K562 (cell line): ENCODE measurements at regions not wholly inside any gene's neighbourhood (a gene's known extent, or its start where the extent isn't known, plus 50 kb on each side); places are given as distances from the start of the nearest gene placed in this dataset.

Experiments
- ATAC-seq: fragments of 200-7000 bp; cut with Tn5 transposase; 3 replicates; pipeline ENCODE4 v1.9.1; 2020; ENCODE audit warnings: moderate library complexity
- BruUV-seq: library from RNA; stranded (reverse); fragments of 400-500 nt; replicated peaks from 2 replicates; lab custom pipeline; 2021; lab: Mats Ljungman, UMichigan
- CTCF ChIA-PET: fragments of 300-600 bp; formaldehyde crosslinking; extraction: SDS; loops from one replicate; lab custom pipeline; 2021; ENCODE audit warnings: low intra/inter-chr PET ratio; lab: Yijun Ruan, JAX
- POLR2A ChIA-PET: fragments of 300-600, 350-650 bp; sonication (Branson Sonifier 250); formaldehyde crosslinking; extraction: SDS; loops from one replicate; lab custom pipeline; 2021; ENCODE audit warnings: antibody characterized with exemption, inconsistent platforms; lab: Yijun Ruan, JAX
- DNase-seq, 4 experiments: peaks; one replicate each; pipeline versions ENCODE4 v3.0.0 to v3.0.0-alpha.2; 2011 to 2018; ENCODE audit warnings: low spot score in 3 of 4, mixed read lengths in 3 of 4; ENCODE audit errors: extremely low read depth in 1 of 4
- FAIRE-seq: peaks from 2 replicates; lab custom pipeline; 2011; peaks lifted over from hg19 to GRCh38; lab: Jason Lieb, UNC
- H2AFZ ChIP-seq: 2 replicates; pipeline ENCODE4 v1.6.0; 2011; ENCODE audit warnings: low read depth, low read length, control low read depth, inconsistent platforms
- H3K27ac ChIP-seq: fragments of 200-600 bp; 3 replicates; pipeline ENCODE4 v1.8.0; 2011; ENCODE audit warnings: low read depth, mild to moderate bottlenecking, control low read depth, inconsistent platforms, low read length, moderate library complexity, mixed read lengths; ENCODE audit errors: extremely low read depth
- H3K27me3 ChIP-seq, 2 experiments: fragments of 300-600 bp in 1 of 2; 2 replicates in 1 of 2; 3 replicates in 1 of 2; pipeline versions ENCODE4 v1.6.0 to v1.8.0; 2011; ENCODE audit warnings: inconsistent platforms in 2 of 2, low read length in 2 of 2, mild to moderate bottlenecking in 1 of 2, mixed read lengths in 1 of 2, moderate library complexity in 1 of 2; ENCODE audit not compliant: control insufficient read depth in 2 of 2, insufficient read depth in 2 of 2
- H3K36me3 ChIP-seq: fragments of 300-600 bp; 3 replicates; pipeline ENCODE4 v1.8.0; 2011; ENCODE audit warnings: mild to moderate bottlenecking, low read length, inconsistent platforms; ENCODE audit not compliant: control insufficient read depth, insufficient read depth
- H3K4me1 ChIP-seq, 2 experiments: fragments of 200-600 bp in 1 of 2; replicated peaks in 1 of 2; 2 replicates in 1 of 2; 3 replicates in 1 of 2; pipeline versions ENCODE4 v1.5.1 to v1.8.0; 2011; ENCODE audit warnings: inconsistent platforms in 2 of 2, low read length in 2 of 2, mild to moderate bottlenecking in 1 of 2, mixed read lengths in 1 of 2, moderate library complexity in 1 of 2; ENCODE audit not compliant: control insufficient read depth in 2 of 2, insufficient read depth in 2 of 2
- H3K4me2 ChIP-seq: 2 replicates; pipeline ENCODE4 v1.6.1; 2011; ENCODE audit warnings: low read length, control low read depth, inconsistent platforms, mixed read lengths; ENCODE audit not compliant: insufficient read depth
- H3K4me3 ChIP-seq: fragments of 200-600 bp; sonication (generic), shearing (Covaris generic); 2 replicates; pipeline ENCODE4 v1.5.1; 2016; ENCODE audit warnings: control low read depth, inconsistent platforms
- H3K79me2 ChIP-seq: fragments of 200-600 bp; 3 replicates; pipeline ENCODE4 v1.8.0; 2011; ENCODE audit warnings: low read length, inconsistent platforms; ENCODE audit not compliant: control insufficient read depth, insufficient read depth
- H3K9ac ChIP-seq, 2 experiments: 2 replicates each; pipeline versions ENCODE4 v1.6.0 to v1.6.1; 2011; ENCODE audit warnings: low read depth in 2 of 2, low read length in 2 of 2, control low read depth in 1 of 2, inconsistent platforms in 1 of 2, mild to moderate bottlenecking in 1 of 2, mixed read lengths in 1 of 2; ENCODE audit not compliant: insufficient read depth in 1 of 2
- H3K9me1 ChIP-seq: one replicate; pipeline ENCODE4 v1.6.0; 2011; ENCODE audit warnings: inconsistent platforms, mild to moderate bottlenecking, low read length, moderate library complexity; ENCODE audit not compliant: control insufficient read depth, insufficient read depth
- H3K9me3 ChIP-seq: replicated peaks from 2 replicates; pipeline ENCODE4 v1.5.1; 2011; ENCODE audit warnings: low read depth, low read length, inconsistent platforms; ENCODE audit not compliant: control insufficient read depth, insufficient read depth
- H4K20me1 ChIP-seq: replicated peaks from 2 replicates; pipeline ENCODE4 v1.6.1; 2011; ENCODE audit warnings: low read length, inconsistent platforms, mixed read lengths; ENCODE audit not compliant: control insufficient read depth, insufficient read depth
- HDAC2 ChIP-seq: fragments of 450-650 bp; IDR thresholded peaks from 2 replicates; pipeline ENCODE4 v1.6.1; 2016; ENCODE audit warnings: mild to moderate bottlenecking
- MEF2A ChIP-seq: IDR thresholded peaks from 2 replicates; pipeline ENCODE4 v1.6.1; 2011; ENCODE audit warnings: low read depth, mild to moderate bottlenecking, low read length, moderate library complexity; ENCODE audit not compliant: control insufficient read depth
- WGBS: fragments of 100-300 bp; shearing (Covaris generic); methylation state at CpG from one replicate; pipeline ENCODE4 v1.1.6; 2016; ENCODE audit warnings: low coverage, mixed read lengths; ENCODE audit not compliant: insufficient coverage; ENCODE audit errors: missing lambda C conversion rate; 5-methylcytosine and 5-hydroxymethylcytosine counted together
- in situ Hi-C: fragments of 300-500 bp; cut with MboI; formaldehyde crosslinking; loops from 4 replicates; pipeline ENCODE4 v1.15.0; 2018; ENCODE audit warnings: inconsistent platforms, mixed read lengths
- intact Hi-C: fragments of 100-400 bp; cut with micrococcal nuclease; formaldehyde crosslinking; loops from 2 replicates; pipeline ENCODE4 v1.14.2; 2022
- TF ChIP-seq, protein P1 (sequence below), 2 experiments: fragments of 450-650 bp in 1 of 2; sonication (generic) in 1 of 2; formaldehyde crosslinking in 1 of 2; IDR thresholded peaks; 2 replicates each; pipeline versions ENCODE4 v1.7.1 to v1.9.0; 2016 to 2022; ENCODE audit warnings: inconsistent platforms in 1 of 2, mild to moderate bottlenecking in 1 of 2, missing genetic modification reagents in 1 of 2

DNA sequence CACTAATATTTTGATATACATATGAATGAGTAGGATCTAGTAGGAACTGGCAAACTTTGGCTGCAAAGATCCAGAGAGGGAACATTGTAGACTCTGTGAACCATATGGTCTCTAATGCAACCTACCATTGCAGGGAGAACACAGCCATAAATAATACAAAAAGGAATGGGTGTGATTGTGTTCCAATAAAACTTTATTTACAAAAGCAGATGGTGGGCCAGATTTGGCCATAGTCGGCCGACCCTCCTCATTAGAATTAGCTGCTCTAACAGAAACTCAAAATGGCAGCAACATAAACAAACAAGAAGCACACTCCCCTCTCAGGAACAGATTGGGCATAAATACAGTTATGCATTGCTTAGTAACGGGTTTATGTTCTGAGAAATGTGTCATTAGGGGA lies 198.1 kb upstream of the RBPJ start:
- WGBS: 2% methylated on average over 3 of the region's 3 CpGs
- no peaks in the 10 kb centered on the region for H3K9me3 ChIP-seq
- no peak overlapping the region for H3K4me2 ChIP-seq
- H3K4me1 ChIP-seq: no peaks in the 10 kb centered on the region
- no peak overlapping the region for H3K9ac ChIP-seq
- no peaks in the 10 kb centered on the region for H3K27me3 ChIP-seq
- intact Hi-C loops: no loop called here
- no peaks in the 10 kb centered on the region for H3K36me3 ChIP-seq
- no peaks in the 10 kb centered on the region for H4K20me1 ChIP-seq
- in situ Hi-C loops: no loop called here
- BruUV-seq: no TSS peak
- no peaks in the 10 kb centered on the region for H3K9me1 ChIP-seq
- TF ChIP-seq HDAC2: no peak
- TF ChIP-seq MEF2A: no peak
- TF ChIP-seq, protein P1, sequence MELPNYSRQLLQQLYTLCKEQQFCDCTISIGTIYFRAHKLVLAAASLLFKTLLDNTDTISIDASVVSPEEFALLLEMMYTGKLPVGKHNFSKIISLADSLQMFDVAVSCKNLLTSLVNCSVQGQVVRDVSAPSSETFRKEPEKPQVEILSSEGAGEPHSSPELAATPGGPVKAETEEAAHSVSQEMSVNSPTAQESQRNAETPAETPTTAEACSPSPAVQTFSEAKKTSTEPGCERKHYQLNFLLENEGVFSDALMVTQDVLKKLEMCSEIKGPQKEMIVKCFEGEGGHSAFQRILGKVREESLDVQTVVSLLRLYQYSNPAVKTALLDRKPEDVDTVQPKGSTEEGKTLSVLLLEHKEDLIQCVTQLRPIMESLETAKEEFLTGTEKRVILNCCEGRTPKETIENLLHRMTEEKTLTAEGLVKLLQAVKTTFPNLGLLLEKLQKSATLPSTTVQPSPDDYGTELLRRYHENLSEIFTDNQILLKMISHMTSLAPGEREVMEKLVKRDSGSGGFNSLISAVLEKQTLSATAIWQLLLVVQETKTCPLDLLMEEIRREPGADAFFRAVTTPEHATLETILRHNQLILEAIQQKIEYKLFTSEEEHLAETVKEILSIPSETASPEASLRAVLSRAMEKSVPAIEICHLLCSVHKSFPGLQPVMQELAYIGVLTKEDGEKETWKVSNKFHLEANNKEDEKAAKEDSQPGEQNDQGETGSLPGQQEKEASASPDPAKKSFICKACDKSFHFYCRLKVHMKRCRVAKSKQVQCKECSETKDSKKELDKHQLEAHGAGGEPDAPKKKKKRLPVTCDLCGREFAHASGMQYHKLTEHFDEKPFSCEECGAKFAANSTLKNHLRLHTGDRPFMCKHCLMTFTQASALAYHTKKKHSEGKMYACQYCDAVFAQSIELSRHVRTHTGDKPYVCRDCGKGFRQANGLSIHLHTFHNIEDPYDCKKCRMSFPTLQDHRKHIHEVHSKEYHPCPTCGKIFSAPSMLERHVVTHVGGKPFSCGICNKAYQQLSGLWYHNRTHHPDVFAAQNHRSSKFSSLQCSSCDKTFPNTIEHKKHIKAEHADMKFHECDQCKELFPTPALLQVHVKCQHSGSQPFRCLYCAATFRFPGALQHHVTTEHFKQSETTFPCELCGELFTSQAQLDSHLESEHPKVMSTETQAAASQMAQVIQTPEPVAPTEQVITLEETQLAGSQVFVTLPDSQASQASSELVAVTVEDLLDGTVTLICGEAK (IDR thresholded peaks at IDR 0.05): peak; percentile 72
- TF ChIP-seq, protein P1 (CRISPR knock-in tag; IDR thresholded peaks at IDR 0.05): no peak
- H3K27ac ChIP-seq: no peak overlapping the region
- H2AFZ ChIP-seq: no peak overlapping the region
- ATAC-seq (no peak), DNase-seq (no peak), FAIRE-seq (no peak)
- no peak overlapping the region for H3K4me3 ChIP-seq
- CTCF ChIA-PET: no interaction called here
- POLR2A ChIA-PET: no interaction called here
- H3K79me2 ChIP-seq: no peaks in the 10 kb centered on the region
